IMR-90 (cell line): ENCODE measurements at regions not wholly inside any gene's neighbourhood (a gene's known extent, or its start where the extent isn't known, plus 50 kb on each side); places are given as distances from the start of the nearest gene placed in this dataset.

ENCODE experiments used
- ATAC-seq: fragments of 200-7000 bp; cut with Tn5 transposase; 2 replicates; pipeline ENCODE4 v1.9.1; 2020; ENCODE audit warnings: low read depth, mild to moderate bottlenecking, moderate library complexity
- BruUV-seq: library from RNA; stranded (reverse); fragments of 400-500 nt; replicated peaks from 2 replicates; lab custom pipeline; 2021; lab: Mats Ljungman, UMichigan
- CTCF ChIA-PET: fragments of 300-600 bp; formaldehyde crosslinking; extraction: SDS; loops from one replicate; lab custom pipeline; 2021; ENCODE audit warnings: antibody characterized with exemption; lab: Yijun Ruan, JAX
- POLR2A ChIA-PET: fragments of 300-600 bp; sonication (Branson Sonifier 250); formaldehyde crosslinking; loops from one replicate; lab custom pipeline; 2022; ENCODE audit warnings: antibody characterized with exemption; ENCODE audit not compliant: unreplicated experiment; lab: Charles Lee
- DNase-seq: peaks from one replicate; pipeline ENCODE4 v3.0.0; 2013
- H2AFZ ChIP-seq: replicated peaks from 2 replicates; pipeline ENCODE3; 2013; ENCODE audit warnings: low read length, mild to moderate bottlenecking; ENCODE audit not compliant: poor library complexity
- H2AK5ac ChIP-seq: 2 replicates; pipeline ENCODE4 v1.6.1; 2013; ENCODE audit warnings: low read depth, low read length, inconsistent platforms
- H2AK9ac ChIP-seq: replicated peaks from 2 replicates; pipeline ENCODE3; 2013; ENCODE audit warnings: mild to moderate bottlenecking, low read depth, low read length, moderate library complexity; ENCODE audit not compliant: poor library complexity
- H2BK120ac ChIP-seq: 2 replicates; pipeline ENCODE4 v1.6.1; 2013; ENCODE audit warnings: low read depth, low read length, inconsistent platforms
- H2BK15ac ChIP-seq: 3 replicates; pipeline ENCODE4 v1.6.1; 2013; ENCODE audit warnings: low read depth, low read length, inconsistent platforms
- H2BK20ac ChIP-seq: 2 replicates; pipeline ENCODE4 v1.6.1; 2013; ENCODE audit warnings: low read depth, mild to moderate bottlenecking, inconsistent platforms, low read length, moderate library complexity
- H2BK5ac ChIP-seq: 2 replicates; pipeline ENCODE4 v1.6.1; 2013; ENCODE audit warnings: mild to moderate bottlenecking, low read depth, low read length, inconsistent platforms; ENCODE audit not compliant: poor library complexity, severe bottlenecking
- H3K14ac ChIP-seq: replicated peaks from 2 replicates; pipeline ENCODE4 v1.6.1; 2013; ENCODE audit warnings: low read depth, low read length, inconsistent platforms
- H3K18ac ChIP-seq: 2 replicates; pipeline ENCODE4 v1.6.1; 2013; ENCODE audit warnings: low read depth, low read length, control low read depth
- H3K23ac ChIP-seq: 2 replicates; pipeline ENCODE4 v1.6.1; 2013; ENCODE audit warnings: low read depth, low read length, inconsistent platforms
- H3K27ac ChIP-seq: 2 replicates; pipeline ENCODE4 v1.5.1; 2013; ENCODE audit warnings: mild to moderate bottlenecking, control low read depth, low read length; ENCODE audit not compliant: insufficient read depth
- H3K27me3 ChIP-seq: 2 replicates; pipeline ENCODE4 v1.6.1; 2013; ENCODE audit warnings: low read length; ENCODE audit not compliant: control insufficient read depth, insufficient read depth
- H3K36me3 ChIP-seq: 2 replicates; pipeline ENCODE4 v1.6.1; 2013; ENCODE audit warnings: low read length, mixed read lengths; ENCODE audit not compliant: control insufficient read depth, insufficient read depth
- H3K4ac ChIP-seq: 2 replicates; pipeline ENCODE4 v1.6.1; 2013; ENCODE audit warnings: low read depth, low read length, inconsistent platforms
- H3K4me1 ChIP-seq: 2 replicates; pipeline ENCODE4 v1.6.1; 2013; ENCODE audit warnings: low read length, mixed read lengths; ENCODE audit not compliant: control insufficient read depth, insufficient read depth
- H3K4me2 ChIP-seq: 2 replicates; pipeline ENCODE4 v1.6.1; 2013; ENCODE audit warnings: low read depth, mild to moderate bottlenecking, control low read depth, low read length, moderate library complexity
- H3K4me3 ChIP-seq: 2 replicates; pipeline ENCODE4 v1.5.1; 2013; ENCODE audit warnings: low read depth, mild to moderate bottlenecking, control low read depth, low read length, moderate library complexity; ENCODE audit not compliant: insufficient read depth
- H3K56ac ChIP-seq: 2 replicates; pipeline ENCODE4 v1.6.1; 2013; ENCODE audit warnings: low read length, inconsistent platforms; ENCODE audit not compliant: insufficient read depth; ENCODE audit errors: extremely low read depth
- H3K79me1 ChIP-seq, 2 experiments: 2 replicates each; pipeline ENCODE4 v1.6.1; 2013; ENCODE audit warnings: low read length in 2 of 2, inconsistent platforms in 1 of 2, low read depth in 1 of 2
- H3K9ac ChIP-seq: 2 replicates; pipeline ENCODE4 v1.6.1; 2013; ENCODE audit warnings: low read depth, low read length, control low read depth
- H3K9me1 ChIP-seq: 2 replicates; pipeline ENCODE4 v1.6.1; 2013; ENCODE audit warnings: low read length, inconsistent platforms; ENCODE audit not compliant: insufficient read depth
- H3K9me3 ChIP-seq: 2 replicates; pipeline ENCODE4 v1.6.1; 2013; ENCODE audit warnings: low read length; ENCODE audit not compliant: control insufficient read depth, insufficient read depth
- H4K20me1 ChIP-seq: 2 replicates; pipeline ENCODE4 v1.6.1; 2013; ENCODE audit warnings: low read length, inconsistent platforms; ENCODE audit not compliant: insufficient read depth
- H4K5ac ChIP-seq: 2 replicates; pipeline ENCODE4 v1.6.1; 2013; ENCODE audit warnings: mild to moderate bottlenecking, low read depth, low read length, control low read depth
- H4K8ac ChIP-seq, 2 experiments: 2 replicates each; pipeline ENCODE4 v1.6.1; 2013; ENCODE audit warnings: low read depth in 2 of 2, low read length in 2 of 2, control low read depth in 1 of 2, inconsistent platforms in 1 of 2
- H4K91ac ChIP-seq: 2 replicates; pipeline ENCODE4 v1.6.1; 2013; ENCODE audit warnings: low read depth, low read length, inconsistent platforms; ENCODE audit not compliant: insufficient read depth
- BHLHE40 ChIP-seq: fragments of 150-350 bp; IDR thresholded peaks from 2 replicates; pipeline ENCODE4 v1.6.1; 2016; ENCODE audit warnings: mild to moderate bottlenecking, low read depth, low read length
- CHD1 ChIP-seq: IDR thresholded peaks from 2 replicates; pipeline ENCODE4 v1.6.1; 2012; ENCODE audit warnings: low read depth, low read length, improper control_type of control experiment
- ELK1 ChIP-seq: fragments of 150-350 bp; IDR thresholded peaks from 2 replicates; pipeline ENCODE4 v1.6.1; 2016; ENCODE audit warnings: low read depth, mild to moderate bottlenecking, low read length, moderate library complexity, borderline replicate concordance
- FOS ChIP-seq: fragments of 150-350 bp; IDR thresholded peaks from 2 replicates; pipeline ENCODE4 v1.6.1; 2016; ENCODE audit warnings: low read depth, low read length
- MAFK ChIP-seq: IDR thresholded peaks from 2 replicates; pipeline ENCODE4 v1.6.1; 2012; ENCODE audit warnings: low read depth, low read length, improper control_type of control experiment
- MAZ ChIP-seq: IDR thresholded peaks from 2 replicates; pipeline ENCODE4 v1.6.1; 2012; ENCODE audit warnings: low read depth, mild to moderate bottlenecking, low read length, improper control_type of control experiment, moderate library complexity, borderline replicate concordance
- MXI1 ChIP-seq: IDR thresholded peaks from 2 replicates; pipeline ENCODE4 v1.6.1; 2012; ENCODE audit warnings: low read depth, mild to moderate bottlenecking, low read length, moderate library complexity, borderline replicate concordance
- NFE2L2 ChIP-seq: fragments of 150-350 bp; IDR thresholded peaks from 2 replicates; pipeline ENCODE4 v1.6.1; 2016; ENCODE audit warnings: low read depth, mild to moderate bottlenecking, low read length
- RAD21 ChIP-seq: IDR thresholded peaks from 2 replicates; pipeline ENCODE4 v1.6.1; 2012; ENCODE audit warnings: low read length, improper control_type of control experiment
- RFX5 ChIP-seq: IDR thresholded peaks from 2 replicates; pipeline ENCODE4 v1.8.0; 2012; ENCODE audit warnings: low read depth, mild to moderate bottlenecking, low read length, moderate library complexity
- SMC3 ChIP-seq: fragments of 150-350 bp; IDR thresholded peaks from 2 replicates; pipeline ENCODE4 v1.6.1; 2016; ENCODE audit warnings: low read depth, mild to moderate bottlenecking, antibody characterized with exemption, low read length, moderate library complexity
- WGBS, 2 experiments: methylation state at CpG; one replicate each; pipeline versions ENCODE4 v1.1.5 to v1.1.7; 2013; ENCODE audit warnings: missing lambda C conversion rate in 2 of 2; ENCODE audit not compliant: insufficient read length in 1 of 2; ENCODE audit errors: extremely low coverage in 2 of 2; 5-methylcytosine and 5-hydroxymethylcytosine counted together
- dilution Hi-C: fragments of 300-500 bp; cut with HindIII; formaldehyde crosslinking; loops from one replicate; pipeline ENCODE4 v1.14.3; 2018; ENCODE audit warnings: low sequenced_read_pairs; ENCODE audit not compliant: unreplicated experiment
- in situ Hi-C: fragments of 300-500 bp; cut with MboI; formaldehyde crosslinking; loops from 3 replicates; pipeline ENCODE4 v1.14.3; 2019; ENCODE audit warnings: low sequenced_read_pairs, inconsistent platforms, mixed read lengths
- intact Hi-C: fragments of 100-400 bp; cut with micrococcal nuclease; formaldehyde crosslinking; loops from 2 replicates; pipeline ENCODE4 v1.10.0; 2022
- TF ChIP-seq, protein P1 (sequence below): fragments of 150-350 bp; IDR thresholded peaks from 2 replicates; pipeline ENCODE4 v1.6.1; 2017; ENCODE audit warnings: mild to moderate bottlenecking, antibody characterized with exemption, low read length, low read depth
- TF ChIP-seq, protein P2 (sequence below): conservative IDR thresholded peaks from 2 replicates; pipeline ENCODE4 v1.5.1; 2012; ENCODE audit warnings: mild to moderate bottlenecking, low read depth, low read length, improper control_type of control experiment

DNA sequence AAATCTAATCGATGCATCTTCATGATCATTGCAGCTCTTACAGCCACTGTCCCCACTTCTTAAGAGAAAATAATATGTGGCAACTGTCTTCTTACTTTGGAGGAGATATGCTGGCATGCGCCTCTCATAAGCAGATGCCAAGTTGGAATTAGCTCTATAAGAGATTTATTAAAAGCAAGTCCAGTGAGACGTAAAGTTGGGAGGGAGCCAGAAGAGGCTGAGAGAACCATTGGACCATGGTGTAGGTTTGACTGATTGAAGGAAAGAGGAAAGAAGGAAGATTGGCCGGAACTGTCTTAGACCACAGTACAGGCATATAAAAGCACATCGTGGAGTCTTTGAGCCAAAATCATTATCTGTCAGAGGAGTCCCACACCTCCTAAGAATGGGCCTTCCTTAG, 265.7 kb upstream of the ZC3H15 start:
- CTCF ChIA-PET = no interaction called here
- Histone ChIP-seq H3K9me1 (no peaks in the 10 kb centered on the region), H3K9me3 (0 out of 2 replicates have a peak, but pooled peaks cover 2% of the 10 kb centered on the region), H2AK9ac (no peak overlapping the region), H3K79me1 (no peaks in the 10 kb centered on the region), H4K5ac (no peak overlapping the region), H4K91ac (no peak overlapping the region), H3K9ac (no peak overlapping the region), H4K8ac (no peak overlapping the region), H3K27me3 (no peaks in the 10 kb centered on the region), H3K56ac (no peak overlapping the region), H2AFZ (no peak overlapping the region), H3K36me3 (no peaks in the 10 kb centered on the region), H2AK5ac (no peak overlapping the region), H3K18ac (no peak overlapping the region), H3K4me1 (no peaks in the 10 kb centered on the region), H3K4ac (no peak overlapping the region), H2BK5ac (no peak overlapping the region), H3K27ac (no peak overlapping the region), H3K23ac (no peak overlapping the region), H2BK15ac (no peak overlapping the region), H4K20me1 (no peaks in the 10 kb centered on the region), H3K4me2 (no peak overlapping the region), H2BK120ac (no peak overlapping the region), H2BK20ac (no peak overlapping the region), H3K14ac (no peak overlapping the region), H3K4me3 (no peak overlapping the region)
- in situ Hi-C loops (no loop called here), dilution Hi-C loops (no loop called here), intact Hi-C loops (no loop called here)
- 67% methylated on average over 1 of the region's 5 CpGs; no CpG with 5 or more reads in 1 of the 2 experiments for WGBS, 2 experiments
- no TSS peak for BruUV-seq
- ATAC-seq (no peak), DNase-seq (no peak)
- POLR2A ChIA-PET = no interaction called here
- no peak for TF ChIP-seq MAFK
- TF ChIP-seq NFE2L2 = no peak
- TF ChIP-seq ELK1 = no peak
- no peak for TF ChIP-seq BHLHE40
- no peak for TF ChIP-seq CHD1
- TF ChIP-seq, protein P1, sequence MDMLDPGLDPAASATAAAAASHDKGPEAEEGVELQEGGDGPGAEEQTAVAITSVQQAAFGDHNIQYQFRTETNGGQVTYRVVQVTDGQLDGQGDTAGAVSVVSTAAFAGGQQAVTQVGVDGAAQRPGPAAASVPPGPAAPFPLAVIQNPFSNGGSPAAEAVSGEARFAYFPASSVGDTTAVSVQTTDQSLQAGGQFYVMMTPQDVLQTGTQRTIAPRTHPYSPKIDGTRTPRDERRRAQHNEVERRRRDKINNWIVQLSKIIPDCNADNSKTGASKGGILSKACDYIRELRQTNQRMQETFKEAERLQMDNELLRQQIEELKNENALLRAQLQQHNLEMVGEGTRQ = no peak
- TF ChIP-seq MAZ = no peak
- no peak for TF ChIP-seq RAD21
- no peak for TF ChIP-seq MXI1
- TF ChIP-seq SMC3 = no peak
- TF ChIP-seq, protein P2, sequence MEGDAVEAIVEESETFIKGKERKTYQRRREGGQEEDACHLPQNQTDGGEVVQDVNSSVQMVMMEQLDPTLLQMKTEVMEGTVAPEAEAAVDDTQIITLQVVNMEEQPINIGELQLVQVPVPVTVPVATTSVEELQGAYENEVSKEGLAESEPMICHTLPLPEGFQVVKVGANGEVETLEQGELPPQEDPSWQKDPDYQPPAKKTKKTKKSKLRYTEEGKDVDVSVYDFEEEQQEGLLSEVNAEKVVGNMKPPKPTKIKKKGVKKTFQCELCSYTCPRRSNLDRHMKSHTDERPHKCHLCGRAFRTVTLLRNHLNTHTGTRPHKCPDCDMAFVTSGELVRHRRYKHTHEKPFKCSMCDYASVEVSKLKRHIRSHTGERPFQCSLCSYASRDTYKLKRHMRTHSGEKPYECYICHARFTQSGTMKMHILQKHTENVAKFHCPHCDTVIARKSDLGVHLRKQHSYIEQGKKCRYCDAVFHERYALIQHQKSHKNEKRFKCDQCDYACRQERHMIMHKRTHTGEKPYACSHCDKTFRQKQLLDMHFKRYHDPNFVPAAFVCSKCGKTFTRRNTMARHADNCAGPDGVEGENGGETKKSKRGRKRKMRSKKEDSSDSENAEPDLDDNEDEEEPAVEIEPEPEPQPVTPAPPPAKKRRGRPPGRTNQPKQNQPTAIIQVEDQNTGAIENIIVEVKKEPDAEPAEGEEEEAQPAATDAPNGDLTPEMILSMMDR = no peak
- TF ChIP-seq FOS = no peak
- TF ChIP-seq RFX5 = no peak
